ENCODE measurements at regions not wholly inside any gene's neighbourhood (a gene's known extent, or its start where the extent isn't known, plus 50 kb on each side); places are given as distances from the start of the nearest gene placed in this dataset.

DNA sequence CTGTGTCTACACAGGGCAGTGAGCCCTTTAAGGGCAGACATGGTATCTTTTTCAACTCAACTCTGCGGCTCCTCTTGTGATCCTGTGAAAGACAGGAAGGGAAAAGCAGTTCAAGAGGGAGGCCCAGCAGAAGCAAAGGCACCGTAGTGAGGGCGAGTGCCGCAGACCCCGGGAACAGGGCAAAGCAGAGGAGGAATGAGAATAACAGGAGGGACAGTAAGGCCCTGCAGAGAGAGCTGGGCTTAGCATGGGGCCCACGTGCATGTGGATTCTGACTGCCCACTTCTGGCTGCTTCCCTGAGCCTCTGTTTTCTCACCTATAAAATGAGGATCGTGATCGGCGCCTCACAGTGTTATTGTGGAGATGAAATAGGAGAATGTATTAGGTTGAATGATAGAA, 409.3 kb downstream of the PTPRU start:
- no peak overlapping the region for H3K4me3 ChIP-seq (ENCODE audit: insufficient read depth, low read depth, low read length)
- no peaks in the 10 kb centered on the region for H3K27me3 ChIP-seq (ENCODE audit: control insufficient read depth, insufficient read depth, low read length)
- no peak for DNase-seq
- H3K36me3 ChIP-seq (replicated peaks; ENCODE audit: control insufficient read depth, insufficient read depth, low read length): no peaks in the 10 kb centered on the region

DNA sequence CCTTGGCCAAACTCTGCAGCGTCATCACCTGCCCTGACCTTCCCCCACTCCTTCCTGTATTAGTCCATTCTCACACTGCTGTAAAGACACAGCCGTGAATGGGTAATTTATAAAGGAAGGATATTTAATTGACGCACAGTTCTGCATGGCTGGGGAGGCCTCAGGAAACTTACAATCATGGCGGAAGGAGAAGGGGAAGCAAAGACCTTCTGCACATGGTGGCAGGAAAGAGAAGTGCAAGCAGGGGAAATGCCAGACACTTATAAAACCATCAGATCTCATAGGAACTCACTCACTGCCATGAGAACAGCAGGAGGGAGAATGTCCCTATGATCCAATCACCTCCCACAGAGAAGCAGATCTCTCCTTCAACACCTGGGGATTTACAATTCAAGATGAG, 408.5 kb downstream of the PTPRU start:
- Histone ChIP-seq H3K27me3 (ENCODE audit: control insufficient read depth, insufficient read depth, low read length) (no peaks in the 10 kb centered on the region), H3K4me3 (ENCODE audit: insufficient read depth, low read depth, low read length) (no peak overlapping the region), H3K36me3 (replicated peaks; ENCODE audit: control insufficient read depth, insufficient read depth, low read length) (no peaks in the 10 kb centered on the region)
- no peak for DNase-seq

DNA sequence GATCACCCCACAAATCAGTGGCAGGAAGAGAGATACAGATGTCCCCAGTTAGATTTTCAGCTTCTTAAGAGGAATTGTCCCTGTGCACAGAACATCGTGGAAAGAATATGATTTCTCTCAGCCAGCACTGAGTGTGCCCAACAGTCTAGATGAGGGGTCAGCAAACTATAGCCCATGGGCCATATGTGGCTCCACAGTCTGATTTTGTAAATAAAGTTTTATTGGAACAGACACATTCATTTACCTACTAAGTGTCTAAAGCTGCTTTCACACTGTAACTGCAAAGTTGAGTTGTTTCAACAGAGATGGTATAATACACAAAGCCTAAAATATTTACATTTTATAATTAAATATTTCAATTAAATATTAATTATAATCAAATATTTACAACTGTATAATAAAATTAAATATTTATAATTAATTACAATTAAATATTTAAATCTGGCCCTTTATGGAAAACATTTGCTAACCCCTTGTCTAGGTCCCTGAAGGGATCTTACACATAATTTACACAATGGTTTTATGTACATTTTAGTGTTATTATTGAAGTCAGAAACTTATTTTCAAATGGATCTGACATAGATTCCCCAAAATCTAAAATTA, 407.6 kb downstream of the PTPRU start:
- DNase-seq: no peak
- Histone ChIP-seq H3K27me3 (ENCODE audit: control insufficient read depth, insufficient read depth, low read length) (no peaks in the 10 kb centered on the region), H3K4me3 (ENCODE audit: insufficient read depth, low read depth, low read length) (no peak overlapping the region), H3K36me3 (replicated peaks; ENCODE audit: control insufficient read depth, insufficient read depth, low read length) (no peaks in the 10 kb centered on the region)

DNA sequence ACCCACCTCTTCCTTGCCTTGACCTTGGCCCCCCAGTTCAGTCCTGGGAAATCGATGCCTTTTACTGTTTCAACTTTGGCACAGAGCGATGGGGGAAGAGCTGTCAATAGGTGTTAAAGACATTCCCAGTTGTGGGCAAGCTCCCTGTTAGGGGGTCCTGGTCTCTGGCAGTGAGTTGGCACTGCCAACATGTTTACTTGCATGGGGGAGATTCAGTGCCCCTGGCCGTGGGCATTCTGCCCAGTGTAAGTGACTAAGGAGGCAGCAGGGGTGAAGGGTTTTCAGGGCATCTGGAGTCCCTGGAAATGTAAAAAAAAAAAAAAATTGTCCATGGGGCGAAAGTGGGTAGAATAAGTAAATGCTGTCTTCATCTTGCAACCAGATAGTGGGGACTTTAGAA, 407.0 kb downstream of the PTPRU start:
- Histone ChIP-seq H3K4me3 (ENCODE audit: insufficient read depth, low read depth, low read length) (no peak overlapping the region), H3K36me3 (replicated peaks; ENCODE audit: control insufficient read depth, insufficient read depth, low read length) (no peaks in the 10 kb centered on the region), H3K27me3 (ENCODE audit: control insufficient read depth, insufficient read depth, low read length) (no peaks in the 10 kb centered on the region)
- no peak for DNase-seq

DNA sequence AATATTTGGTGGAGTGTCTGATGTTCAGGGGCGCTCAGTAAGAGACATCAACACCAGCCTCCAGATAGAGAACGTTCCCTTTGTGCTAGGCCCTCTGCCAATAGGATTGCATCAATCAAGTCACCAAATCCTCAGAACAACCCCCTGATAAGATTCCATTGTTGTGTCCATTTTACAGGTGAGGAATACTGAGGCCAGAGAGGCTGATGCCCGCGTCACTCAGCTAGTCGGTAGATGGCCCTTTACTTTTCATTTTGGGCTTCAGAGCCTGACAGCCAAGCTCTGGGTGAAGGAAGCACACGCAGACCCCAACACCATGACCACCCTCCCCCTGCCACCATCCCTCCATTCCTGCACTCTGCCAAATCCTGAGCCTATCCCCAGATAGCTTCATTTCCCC, 406.2 kb downstream of the PTPRU start:
- no peak for DNase-seq
- Histone ChIP-seq H3K36me3 (replicated peaks; ENCODE audit: control insufficient read depth, insufficient read depth, low read length) (no peaks in the 10 kb centered on the region), H3K27me3 (ENCODE audit: control insufficient read depth, insufficient read depth, low read length) (no peaks in the 10 kb centered on the region), H3K4me3 (ENCODE audit: insufficient read depth, low read depth, low read length) (no peak overlapping the region)

DNA sequence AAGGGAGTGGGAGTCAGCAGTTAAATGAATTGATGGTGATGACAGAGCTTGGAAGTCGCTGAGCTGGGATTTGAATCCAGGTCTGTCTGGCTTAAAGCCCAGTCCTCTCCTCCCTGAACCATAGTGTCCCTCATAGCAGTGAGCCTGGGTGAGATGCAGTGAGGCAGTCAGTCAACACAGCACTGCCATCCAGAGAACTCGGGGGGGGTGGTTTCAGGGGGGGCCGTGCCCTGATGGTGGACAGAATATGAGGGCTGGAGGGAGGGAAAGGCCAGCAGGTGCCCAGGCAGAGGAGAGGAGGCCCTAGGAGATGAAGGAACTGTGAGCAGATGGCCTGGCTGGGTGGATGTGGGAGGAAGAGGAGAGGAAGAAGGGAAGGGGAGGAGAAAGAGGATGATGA, 405.6 kb downstream of the PTPRU start:
- no peaks in the 10 kb centered on the region for H3K36me3 ChIP-seq (replicated peaks; ENCODE audit: control insufficient read depth, insufficient read depth, low read length)
- H3K27me3 ChIP-seq (ENCODE audit: control insufficient read depth, insufficient read depth, low read length): no peaks in the 10 kb centered on the region
- no peak overlapping the region for H3K4me3 ChIP-seq (ENCODE audit: insufficient read depth, low read depth, low read length)
- DNase-seq: no peak

DNA sequence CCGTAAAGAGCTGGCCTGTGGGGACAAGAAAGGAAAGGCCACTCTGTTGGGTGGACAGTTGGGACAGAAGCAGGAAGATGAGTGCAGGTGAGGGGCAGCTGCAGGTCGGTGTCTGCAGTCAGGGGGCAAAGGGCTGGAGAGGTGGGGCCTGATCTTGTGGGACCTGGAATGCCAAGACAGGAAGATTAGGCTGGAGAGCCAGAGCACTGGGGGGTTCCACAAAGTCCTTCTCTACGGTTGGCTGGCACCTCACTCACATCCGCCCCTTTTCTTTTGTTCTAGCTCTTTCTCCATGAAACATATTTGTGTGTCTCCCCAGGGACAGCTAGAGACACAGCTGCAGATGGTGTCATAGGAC, 404.1 kb downstream of the PTPRU start:
- Histone ChIP-seq H3K36me3 (replicated peaks; ENCODE audit: control insufficient read depth, insufficient read depth, low read length) (no peaks in the 10 kb centered on the region), H3K4me3 (ENCODE audit: insufficient read depth, low read depth, low read length) (no peak overlapping the region), H3K27me3 (ENCODE audit: control insufficient read depth, insufficient read depth, low read length) (no peaks in the 10 kb centered on the region; the same call in 1 of the 2 replicates)
- DNase-seq: no peak

DNA sequence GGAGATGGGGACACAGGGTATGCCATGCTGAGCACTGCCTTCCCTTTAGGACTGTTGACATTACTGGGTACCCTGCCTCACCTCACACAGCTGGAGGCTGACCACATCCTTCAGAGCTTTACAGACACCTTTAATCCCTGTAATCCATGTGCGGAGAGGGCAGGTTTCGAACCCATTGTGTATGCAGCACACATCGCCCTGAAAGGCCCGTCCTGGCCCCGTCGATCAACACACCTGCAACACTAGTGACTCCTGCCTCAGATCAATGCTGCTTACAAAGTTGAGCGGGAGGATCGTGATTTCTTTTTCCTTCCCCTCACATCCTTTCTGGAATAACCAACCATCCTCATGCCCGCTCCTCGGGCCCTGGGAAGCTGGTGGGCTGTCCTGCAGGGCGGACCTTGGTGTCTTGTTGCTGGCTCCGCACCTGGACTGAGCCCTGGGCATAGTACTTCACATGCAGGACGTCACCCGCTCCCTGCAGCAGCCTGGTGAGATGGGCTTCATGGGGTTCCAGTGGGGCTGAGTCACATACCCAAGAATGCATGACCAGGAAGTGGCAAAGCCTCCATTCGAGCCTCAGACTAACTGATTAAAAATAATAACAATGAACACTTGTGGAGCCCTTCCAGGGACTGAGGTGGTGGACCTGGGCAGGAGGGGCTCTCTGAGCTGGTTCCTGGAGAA, 403.6 kb downstream of the PTPRU start:
- Histone ChIP-seq H3K4me3 (ENCODE audit: insufficient read depth, low read depth, low read length) (no peak overlapping the region), H3K36me3 (replicated peaks; ENCODE audit: control insufficient read depth, insufficient read depth, low read length) (no peaks in the 10 kb centered on the region), H3K27me3 (ENCODE audit: control insufficient read depth, insufficient read depth, low read length) (no peaks in the 10 kb centered on the region; the same call in 1 of the 2 replicates)
- DNase-seq: no peak

DNA sequence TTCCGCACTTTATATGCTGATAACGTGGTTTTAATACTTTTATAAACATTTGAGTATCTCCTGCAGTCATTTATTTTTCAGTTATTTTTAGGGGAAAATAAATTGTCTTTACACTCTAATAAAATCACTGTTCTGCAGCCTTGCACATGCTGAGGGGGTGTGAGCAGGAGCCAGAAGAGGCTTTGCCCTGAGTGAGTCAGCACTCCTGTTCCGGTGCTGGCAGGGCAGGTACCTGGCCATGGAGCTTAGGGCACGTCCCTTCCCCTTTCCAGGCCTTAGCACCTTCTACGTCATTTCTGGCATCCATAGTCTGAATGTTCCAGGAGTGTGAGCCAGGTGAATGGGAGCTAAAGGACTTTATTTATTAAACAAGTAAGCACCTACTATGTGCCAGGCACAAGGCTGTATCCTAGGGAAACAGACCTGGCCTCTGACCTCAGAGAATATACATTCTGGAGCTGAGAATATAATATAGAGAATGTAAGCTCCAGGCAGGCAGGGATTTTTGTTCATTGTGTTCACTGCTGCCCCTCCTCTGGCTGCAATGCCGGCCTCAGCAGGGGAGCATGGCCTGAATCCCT, 402.9 kb downstream of the PTPRU start:
- no peak overlapping the region for H3K4me3 ChIP-seq (ENCODE audit: insufficient read depth, low read depth, low read length)
- DNase-seq: no peak
- no peaks in the 10 kb centered on the region for H3K36me3 ChIP-seq (replicated peaks; ENCODE audit: control insufficient read depth, insufficient read depth, low read length)
- no peaks in the 10 kb centered on the region; the same call in 1 of the 2 replicates for H3K27me3 ChIP-seq (ENCODE audit: control insufficient read depth, insufficient read depth, low read length)

DNA sequence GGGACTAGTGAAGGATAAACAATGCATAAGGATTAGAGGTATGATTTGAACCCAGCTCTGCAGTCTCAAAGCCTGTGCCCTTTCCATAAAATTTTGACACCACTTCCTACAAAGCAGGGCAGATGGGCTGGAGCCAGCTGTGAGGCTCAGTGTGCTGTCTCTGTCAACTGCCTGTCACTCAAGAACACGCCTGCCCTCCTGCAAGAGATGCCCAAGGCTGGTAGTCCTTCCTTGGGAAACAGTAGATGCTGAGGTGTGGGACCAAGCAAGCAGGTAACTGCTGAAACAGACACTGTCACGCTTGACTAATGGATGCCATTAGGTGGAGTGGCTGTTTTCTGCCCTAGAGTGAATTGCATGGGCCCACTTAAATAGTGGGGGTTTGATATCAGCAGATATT, 402.0 kb downstream of the PTPRU start:
- DNase-seq: no peak
- no peaks in the 10 kb centered on the region; the same call in 1 of the 2 replicates for H3K27me3 ChIP-seq (ENCODE audit: control insufficient read depth, insufficient read depth, low read length)
- H3K36me3 ChIP-seq (replicated peaks; ENCODE audit: control insufficient read depth, insufficient read depth, low read length): no peaks in the 10 kb centered on the region
- no peak overlapping the region for H3K4me3 ChIP-seq (ENCODE audit: insufficient read depth, low read depth, low read length)

DNA sequence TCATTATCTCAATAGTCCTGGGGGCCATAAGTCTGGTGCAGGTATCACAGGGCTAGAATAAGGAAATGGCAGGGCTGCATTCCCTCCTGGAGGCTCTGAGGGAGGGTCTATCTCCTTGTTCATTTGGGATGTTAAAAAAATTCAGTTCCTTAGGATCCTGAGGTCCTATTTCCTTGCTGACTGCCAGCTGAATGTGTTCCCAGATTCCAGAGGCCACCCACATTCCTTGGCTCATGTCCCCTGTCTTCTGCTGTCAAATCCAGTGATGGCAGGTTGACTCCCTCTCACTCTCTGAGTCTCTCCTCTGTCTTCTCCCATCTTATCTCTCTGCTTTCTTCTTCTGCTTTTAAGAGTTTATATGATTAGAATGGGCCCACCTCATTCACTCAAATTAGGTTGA, 400.6 kb downstream of the PTPRU start:
- no peaks in the 10 kb centered on the region; the same call in 1 of the 2 replicates for H3K27me3 ChIP-seq (ENCODE audit: control insufficient read depth, insufficient read depth, low read length)

DNA sequence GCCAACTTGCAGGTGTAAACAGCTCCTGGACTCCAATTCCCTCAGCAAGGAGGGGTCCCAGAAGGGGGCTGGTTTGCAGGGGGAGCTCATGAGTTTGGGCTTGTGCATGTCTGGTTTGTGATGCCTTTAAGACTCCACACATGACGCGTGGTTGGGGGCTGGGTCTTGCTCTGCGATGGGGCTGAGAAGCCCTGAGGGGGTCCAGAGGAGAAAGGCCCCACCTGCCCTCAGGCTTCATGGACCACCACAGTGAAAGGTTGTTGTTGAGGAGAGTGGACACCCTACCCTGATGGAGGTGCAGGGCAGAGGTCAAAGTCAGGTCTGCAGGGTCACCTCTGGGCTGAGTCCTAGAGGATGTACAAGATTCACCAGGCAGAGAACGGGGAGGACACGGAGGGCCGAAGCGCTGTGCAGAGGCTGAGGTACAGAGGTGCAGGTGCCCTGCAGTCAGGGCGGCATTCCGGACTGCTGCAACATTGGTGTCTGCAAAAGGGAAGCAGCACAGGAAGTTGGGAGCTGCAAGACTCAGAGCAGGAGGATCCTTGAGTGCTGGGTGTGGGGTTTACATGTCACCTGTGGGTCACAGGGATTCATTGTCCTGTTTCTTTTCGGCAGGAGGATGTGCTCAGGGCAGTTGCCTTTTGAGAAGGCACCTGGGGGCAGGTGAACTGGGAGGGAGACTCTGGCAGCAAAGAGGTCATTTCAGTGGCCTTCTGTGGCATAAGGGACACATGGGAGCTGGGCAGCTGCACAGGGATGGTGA, 399.4 kb downstream of the PTPRU start:
- no peak for DNase-seq
- Histone ChIP-seq H3K4me3 (ENCODE audit: insufficient read depth, low read depth, low read length) (no peak overlapping the region), H3K36me3 (replicated peaks; ENCODE audit: control insufficient read depth, insufficient read depth, low read length) (no peaks in the 10 kb centered on the region), H3K27me3 (ENCODE audit: control insufficient read depth, insufficient read depth, low read length) (no peaks in the 10 kb centered on the region; the same call in 1 of the 2 replicates)

More for the DNA sequence above, 400.6 kb downstream of the PTPRU start:
- Histone ChIP-seq H3K36me3 (replicated peaks; ENCODE audit: control insufficient read depth, insufficient read depth, low read length) (no peaks in the 10 kb centered on the region), H3K4me3 (ENCODE audit: insufficient read depth, low read depth, low read length) (no peak overlapping the region)
- no peak for DNase-seq

DNA sequence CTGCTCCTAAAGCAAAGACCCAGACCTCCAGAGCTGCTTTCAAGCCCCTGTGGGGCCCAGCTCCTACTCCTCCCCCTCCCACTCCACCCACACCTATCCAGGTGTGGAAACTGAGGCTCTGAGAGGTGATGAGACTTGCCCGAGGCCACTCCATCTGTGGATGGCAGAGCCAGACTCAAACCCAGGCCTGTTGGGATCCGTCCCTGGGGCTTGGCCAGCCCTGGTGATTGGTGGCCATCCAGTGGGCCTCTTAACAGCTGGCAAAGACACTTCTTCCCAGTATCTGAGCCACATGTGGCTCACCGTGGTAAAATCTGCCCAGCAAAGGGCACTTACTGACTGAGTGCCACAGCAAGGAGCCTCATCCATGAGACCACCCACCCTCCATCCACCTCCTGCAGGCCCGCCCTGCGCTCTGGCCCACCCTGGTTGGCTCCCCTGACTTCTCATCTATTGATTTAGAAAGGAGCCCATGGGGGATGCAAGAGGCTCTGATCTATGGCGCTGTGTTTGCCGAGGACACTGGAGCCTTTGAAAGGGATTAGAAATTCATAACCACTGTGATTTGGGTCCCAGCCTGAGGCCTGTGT, 398.5 kb downstream of the PTPRU start:
- DNase-seq: no peak
- no peaks in the 10 kb centered on the region for H3K36me3 ChIP-seq (replicated peaks; ENCODE audit: control insufficient read depth, insufficient read depth, low read length)
- no peak overlapping the region for H3K4me3 ChIP-seq (ENCODE audit: insufficient read depth, low read depth, low read length)
- no peaks in the 10 kb centered on the region; the same call in 1 of the 2 replicates for H3K27me3 ChIP-seq (ENCODE audit: control insufficient read depth, insufficient read depth, low read length)

DNA sequence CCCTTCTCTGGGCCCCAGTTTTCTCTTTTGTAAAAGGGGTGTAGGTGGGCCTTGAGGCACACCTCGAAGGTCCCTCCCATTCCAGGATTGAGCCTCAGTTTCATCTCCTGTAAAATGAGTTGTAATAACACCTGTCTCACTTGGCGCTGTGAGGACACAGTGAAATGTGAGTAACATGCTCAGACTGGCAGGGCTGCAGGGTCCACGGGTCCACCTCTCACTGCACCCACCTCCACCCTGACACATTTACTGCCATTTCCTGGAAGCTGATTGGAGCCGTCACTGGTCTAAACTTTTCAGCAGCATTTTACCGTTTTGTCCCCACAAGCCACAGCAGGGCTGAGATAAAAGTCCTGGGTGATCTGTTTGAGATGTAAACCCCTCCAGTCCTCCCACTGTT, 398.0 kb downstream of the PTPRU start:
- Histone ChIP-seq H3K4me3 (ENCODE audit: insufficient read depth, low read depth, low read length) (no peak overlapping the region), H3K36me3 (replicated peaks; ENCODE audit: control insufficient read depth, insufficient read depth, low read length) (no peaks in the 10 kb centered on the region), H3K27me3 (ENCODE audit: control insufficient read depth, insufficient read depth, low read length) (no peaks in the 10 kb centered on the region; the same call in 1 of the 2 replicates)
- DNase-seq: no peak

Data from H7 (cell line).